ENCODE measurements at regions not wholly inside any gene's neighbourhood (a gene's known extent, or its start where the extent isn't known, plus 50 kb on each side); places are given as distances from the start of the nearest gene placed in this dataset.

- Mint-ChIP-seq H3K4me1 (no peaks in the 10 kb centered on the region), H3K27me3 (ENCODE audit: insufficient read depth) (no peaks in the 10 kb centered on the region), H3K4me3 (no peak overlapping the region), H3K9me3 (no peaks in the 10 kb centered on the region), H3K27ac (no peak overlapping the region), H3K36me3 (ENCODE audit: low read depth) (no peaks in the 10 kb centered on the region)
- WGBS, 2 experiments (ENCODE audit: insufficient coverage in 1 of 2, insufficient read length in 1 of 2): 80 to 87% methylated on average over 1 to 4 of the region's 4 CpGs
- no peak for TF ChIP-seq CTCF (conservative IDR thresholded peaks at IDR 0.05)
- H3K27me3 ChIP-seq (ENCODE audit: control insufficient read depth, insufficient read depth, low read length, poor library complexity, severe bottlenecking): no peaks in the 10 kb centered on the region
- H3K9me3 ChIP-seq (ENCODE audit: control insufficient read depth, low read length): no peaks in the 10 kb centered on the region
- no peaks in the 10 kb centered on the region for H3K4me1 ChIP-seq (ENCODE audit: control insufficient read depth, insufficient read depth, low read length)
- H3K9ac ChIP-seq (ENCODE audit: extremely low read depth, low read length, poor library complexity, severe bottlenecking): no peak overlapping the region
- no peak overlapping the region for H3K27ac ChIP-seq (ENCODE audit: low read depth, low read length)
- no peaks in the 10 kb centered on the region for H3K36me3 ChIP-seq (ENCODE audit: control insufficient read depth, insufficient read depth, low read length)
- no peak overlapping the region for H3K4me3 ChIP-seq (ENCODE audit: low read length)
- no peak for DNase-seq
Measured at GRCh38 chr6:147826698-147827097, 318.2 kb downstream of the SAMD5 start.

DNA sequence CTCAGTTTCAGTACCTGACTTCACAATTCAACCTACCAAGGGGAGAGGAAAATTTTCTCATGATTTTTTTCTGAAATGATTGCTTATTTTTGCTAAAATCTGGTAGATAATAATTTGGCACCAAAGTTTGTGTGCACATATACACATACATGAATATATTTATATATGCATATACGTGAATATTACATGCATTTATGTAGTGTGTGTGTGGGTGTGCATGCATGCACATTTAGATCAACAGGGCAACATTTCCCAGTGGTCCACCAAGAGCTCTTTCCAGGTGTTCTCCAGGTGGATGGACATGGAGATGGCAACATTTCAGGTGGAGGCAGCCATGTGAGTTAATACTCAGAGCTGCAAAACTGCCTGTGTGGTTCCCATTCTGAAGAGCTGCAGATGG lies 320.9 kb downstream of the SAMD5 start:
- Histone ChIP-seq H3K27me3 (ENCODE audit: control insufficient read depth, insufficient read depth, low read length, poor library complexity, severe bottlenecking) (no peaks in the 10 kb centered on the region), H3K4me3 (ENCODE audit: low read length) (no peak overlapping the region), H3K9me3 (ENCODE audit: control insufficient read depth, low read length) (no peaks in the 10 kb centered on the region), H3K4me1 (ENCODE audit: control insufficient read depth, insufficient read depth, low read length) (no peaks in the 10 kb centered on the region), H3K36me3 (ENCODE audit: control insufficient read depth, insufficient read depth, low read length) (no peaks in the 10 kb centered on the region), H3K27ac (ENCODE audit: low read depth, low read length) (no peak overlapping the region), H3K9ac (ENCODE audit: extremely low read depth, low read length, poor library complexity, severe bottlenecking) (no peak overlapping the region)
- no peaks in the 10 kb centered on the region for H3K27me3 Mint-ChIP-seq (ENCODE audit: insufficient read depth)
- H3K36me3 Mint-ChIP-seq (ENCODE audit: low read depth): no peaks in the 10 kb centered on the region
- no peaks in the 10 kb centered on the region for H3K9me3 Mint-ChIP-seq
- no peaks in the 10 kb centered on the region for H3K4me1 Mint-ChIP-seq
- no peak overlapping the region for H3K27ac Mint-ChIP-seq
- TF ChIP-seq CTCF (conservative IDR thresholded peaks at IDR 0.05): no peak
- DNase-seq: no peak
- H3K4me3 Mint-ChIP-seq: no peak overlapping the region
- 100% methylated on average over 1 of the region's 1 CpG; no CpG with 5 or more reads in 1 of the 2 experiments for whole genome bisulfite sequencing, 2 experiments (ENCODE audit: insufficient coverage in 1 of 2, insufficient read length in 1 of 2)

DNA sequence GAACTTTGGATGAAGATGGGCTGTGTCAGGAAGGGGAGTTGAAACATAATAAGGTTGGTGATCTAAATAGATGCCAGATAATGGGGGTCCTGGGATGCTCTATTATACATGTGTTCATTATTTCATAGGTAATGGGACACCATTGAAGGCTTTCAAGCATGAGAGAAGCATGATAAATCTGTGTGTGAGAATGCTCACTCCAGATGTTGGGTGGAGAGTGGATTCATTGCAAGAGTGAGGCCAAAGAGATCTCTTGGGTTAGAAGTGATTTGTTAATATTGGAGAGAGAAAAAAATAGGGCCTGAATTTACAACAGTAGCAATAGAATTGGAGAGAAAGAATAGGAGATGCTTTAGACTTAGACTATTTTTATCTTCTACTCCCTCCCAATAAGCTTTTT lies 321.3 kb downstream of the SAMD5 start:
- H3K27ac ChIP-seq (ENCODE audit: low read depth, low read length): no peak overlapping the region
- Mint-ChIP-seq H3K36me3 (ENCODE audit: low read depth) (no peaks in the 10 kb centered on the region), H3K4me1 (no peaks in the 10 kb centered on the region), H3K4me3 (no peak overlapping the region), H3K27ac (no peak overlapping the region), H3K27me3 (ENCODE audit: insufficient read depth) (no peaks in the 10 kb centered on the region), H3K9me3 (no peaks in the 10 kb centered on the region)
- DNase-seq: no peak
- no peaks in the 10 kb centered on the region for H3K9me3 ChIP-seq (ENCODE audit: control insufficient read depth, low read length)
- no peaks in the 10 kb centered on the region for H3K27me3 ChIP-seq (ENCODE audit: control insufficient read depth, insufficient read depth, low read length, poor library complexity, severe bottlenecking)
- no peaks in the 10 kb centered on the region for H3K4me1 ChIP-seq (ENCODE audit: control insufficient read depth, insufficient read depth, low read length)
- no peak for TF ChIP-seq CTCF (conservative IDR thresholded peaks at IDR 0.05)
- H3K36me3 ChIP-seq (ENCODE audit: control insufficient read depth, insufficient read depth, low read length): no peaks in the 10 kb centered on the region
- H3K9ac ChIP-seq (ENCODE audit: extremely low read depth, low read length, poor library complexity, severe bottlenecking): no peak overlapping the region
- H3K4me3 ChIP-seq (ENCODE audit: low read length): no peak overlapping the region

Measured in endodermal cell (in vitro differentiated cells).